GM13976 (cell line): ENCODE measurements at regions not wholly inside any gene's neighbourhood (a gene's known extent, or its start where the extent isn't known, plus 50 kb on each side); places are given as distances from the start of the nearest gene placed in this dataset.

Experiments used
- DNase-seq: peaks from one replicate; pipeline ENCODE4 v3.0.0; 2012; ENCODE audit warnings: low spot score
- in situ Hi-C: fragments of 300-500 bp; cut with MboI; formaldehyde crosslinking; loops from one replicate; pipeline ENCODE4 v1.12.0; 2022; ENCODE audit warnings: low sequenced_read_pairs, mixed read lengths, inconsistent platforms; ENCODE audit not compliant: unreplicated experiment
- TF ChIP-seq, protein P1 (sequence below): IDR thresholded peaks from 2 replicates; pipeline ENCODE4 v1.5.1; 2012; ENCODE audit warnings: borderline replicate concordance, mild to moderate bottlenecking; ENCODE audit not compliant: insufficient read depth; ENCODE audit errors: extremely low read depth, missing control alignments, control extremely low read depth

DNA sequence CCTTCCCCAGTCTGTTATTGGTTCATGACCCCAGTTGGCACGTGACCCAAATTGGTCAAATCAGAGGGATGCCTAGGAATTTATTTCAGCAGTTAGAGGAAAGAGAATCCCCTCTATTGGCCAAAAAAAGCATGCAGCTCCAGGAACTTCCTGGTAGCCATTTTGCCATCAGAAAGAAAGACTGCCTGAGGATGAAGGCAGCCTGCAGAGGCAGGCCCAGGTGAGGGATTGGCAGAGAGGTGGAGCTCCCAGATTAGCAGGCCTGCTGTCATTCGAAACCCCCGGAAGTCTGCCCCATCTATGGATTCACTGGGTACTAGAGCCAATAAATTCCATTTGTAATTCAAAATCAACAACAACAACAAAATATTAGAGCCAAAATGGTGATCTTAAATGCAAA lies 207.6 kb downstream of the CWF19L2 start:
- TF ChIP-seq, protein P1, sequence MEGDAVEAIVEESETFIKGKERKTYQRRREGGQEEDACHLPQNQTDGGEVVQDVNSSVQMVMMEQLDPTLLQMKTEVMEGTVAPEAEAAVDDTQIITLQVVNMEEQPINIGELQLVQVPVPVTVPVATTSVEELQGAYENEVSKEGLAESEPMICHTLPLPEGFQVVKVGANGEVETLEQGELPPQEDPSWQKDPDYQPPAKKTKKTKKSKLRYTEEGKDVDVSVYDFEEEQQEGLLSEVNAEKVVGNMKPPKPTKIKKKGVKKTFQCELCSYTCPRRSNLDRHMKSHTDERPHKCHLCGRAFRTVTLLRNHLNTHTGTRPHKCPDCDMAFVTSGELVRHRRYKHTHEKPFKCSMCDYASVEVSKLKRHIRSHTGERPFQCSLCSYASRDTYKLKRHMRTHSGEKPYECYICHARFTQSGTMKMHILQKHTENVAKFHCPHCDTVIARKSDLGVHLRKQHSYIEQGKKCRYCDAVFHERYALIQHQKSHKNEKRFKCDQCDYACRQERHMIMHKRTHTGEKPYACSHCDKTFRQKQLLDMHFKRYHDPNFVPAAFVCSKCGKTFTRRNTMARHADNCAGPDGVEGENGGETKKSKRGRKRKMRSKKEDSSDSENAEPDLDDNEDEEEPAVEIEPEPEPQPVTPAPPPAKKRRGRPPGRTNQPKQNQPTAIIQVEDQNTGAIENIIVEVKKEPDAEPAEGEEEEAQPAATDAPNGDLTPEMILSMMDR, result no peak
- in situ Hi-C loops, result no loop called here
- no peak for DNase-seq

DNA sequence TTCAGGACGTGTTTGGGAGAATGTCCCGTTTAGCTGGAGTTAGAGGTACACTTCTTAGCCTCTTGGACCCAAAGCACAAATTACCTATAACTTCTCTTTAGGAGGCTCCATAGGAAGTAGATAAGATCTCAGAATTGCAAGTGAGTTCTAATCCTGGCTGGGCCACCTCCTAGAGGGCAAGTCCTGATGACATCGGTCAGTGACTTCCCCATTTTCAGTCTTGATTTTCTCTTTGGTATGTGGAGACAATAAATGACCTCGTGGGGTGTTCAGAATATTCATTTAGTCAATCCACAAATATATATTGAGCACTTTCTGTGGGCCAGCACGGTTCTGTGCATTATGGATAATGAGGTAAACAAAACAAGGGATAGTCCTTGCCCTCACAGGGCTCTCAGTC lies 208.6 kb downstream of the CWF19L2 start:
- no peak for DNase-seq
- in situ Hi-C loops, result no loop called here
- TF ChIP-seq, protein P1, result no peak

DNA sequence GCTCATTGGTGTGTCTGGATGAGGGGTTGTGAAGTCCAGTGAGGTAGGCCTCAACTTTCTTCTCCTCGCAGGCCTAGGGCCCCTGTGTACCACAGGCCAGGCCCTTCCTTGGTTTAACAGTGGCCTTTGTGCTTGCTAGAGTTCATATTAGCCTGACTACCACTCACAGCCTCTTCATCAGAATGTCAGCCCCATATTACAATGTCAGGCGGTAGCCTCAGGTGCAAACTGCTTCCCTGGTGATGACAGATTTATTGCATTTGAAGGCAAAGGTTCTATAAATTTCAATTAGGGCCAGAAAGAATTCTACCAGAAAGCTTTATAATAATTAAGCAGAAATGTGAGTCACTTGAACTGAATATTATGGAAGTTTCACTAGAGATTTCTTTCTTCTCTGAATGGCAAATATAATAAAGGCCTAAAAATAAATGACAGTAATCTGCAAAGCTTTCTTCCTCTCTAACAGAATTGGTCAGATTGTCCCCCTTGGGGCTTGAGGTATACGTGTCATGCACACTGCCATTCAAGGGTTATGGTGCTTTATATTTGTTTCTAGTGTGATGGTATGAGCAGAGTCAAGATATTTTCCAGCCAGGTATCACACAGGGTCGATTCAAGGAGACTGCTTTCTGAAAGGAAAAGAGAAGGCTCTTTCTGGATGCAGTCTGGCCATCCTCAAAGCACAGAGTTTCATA lies 210.3 kb downstream of the CWF19L2 start:
- TF ChIP-seq, protein P1, result no peak
- DNase-seq, result no peak
- in situ Hi-C loops, result no loop called here

DNA sequence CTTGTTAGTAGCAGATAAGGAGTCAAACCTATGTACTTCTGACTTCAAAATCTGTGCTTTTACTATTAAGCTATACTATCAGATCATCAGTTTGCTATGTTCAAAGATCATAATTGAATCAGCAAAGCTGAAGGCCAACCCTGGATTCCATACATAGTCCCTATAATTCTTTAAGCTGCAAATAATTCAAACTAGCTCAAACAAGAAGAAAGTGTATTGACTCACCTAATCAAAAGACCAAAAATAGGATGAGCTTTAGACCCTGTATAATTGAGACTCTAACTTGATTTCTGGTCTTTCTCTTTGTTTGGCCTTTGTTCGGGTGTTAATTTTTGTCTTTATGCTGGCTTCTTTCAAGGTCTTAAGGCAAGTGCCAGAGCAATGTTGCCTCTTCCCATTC lies 213.7 kb downstream of the CWF19L2 start:
- TF ChIP-seq, protein P1, result no peak
- DNase-seq, result no peak
- in situ Hi-C loops, result no loop called here

DNA sequence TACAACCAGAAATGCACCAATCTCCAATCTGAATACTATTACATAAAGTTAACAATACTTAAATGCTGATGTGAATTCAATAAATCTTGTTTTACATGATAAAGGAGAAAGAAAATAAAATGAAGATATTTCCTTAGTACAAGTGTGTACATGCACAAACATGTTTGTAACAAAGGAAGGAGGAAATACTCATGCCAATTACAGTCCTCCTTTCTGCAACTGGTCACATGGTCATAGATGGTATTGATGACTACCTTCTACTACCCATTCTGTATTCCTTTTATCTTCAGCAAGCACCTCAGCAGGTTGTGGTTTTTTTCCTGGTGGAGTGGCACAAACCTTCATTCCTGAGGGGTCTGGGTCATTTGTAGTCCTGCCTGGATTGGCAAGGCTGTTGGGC lies 214.2 kb upstream of the GUCY1A2 start:
- in situ Hi-C loops, result no loop called here
- no peak for DNase-seq

DNA sequence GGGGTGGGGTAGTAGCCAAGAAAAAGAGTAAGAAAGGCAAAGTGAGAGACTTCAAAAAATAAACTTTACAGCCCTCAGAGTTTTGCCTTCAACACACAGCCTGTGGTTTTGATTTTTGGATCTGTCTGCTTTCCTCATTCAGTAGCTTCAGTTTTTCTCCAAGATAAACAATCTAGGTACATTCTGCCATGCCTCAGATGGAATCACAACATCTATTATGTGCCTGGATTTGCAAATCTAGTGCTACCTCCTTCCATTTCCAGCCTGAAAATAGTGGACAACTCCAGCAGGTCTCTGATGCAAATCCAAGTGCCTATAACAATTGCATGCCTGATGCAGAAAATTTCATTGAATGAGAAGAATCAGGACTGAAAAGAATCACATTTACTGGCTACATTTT lies 206.6 kb upstream of the GUCY1A2 start:
- DNase-seq, result no peak
- in situ Hi-C loops, result no loop called here
- TF ChIP-seq, protein P1, result no peak

More for the DNA sequence above, 214.2 kb upstream of the GUCY1A2 start:
- TF ChIP-seq, protein P1, result no peak
